Activated T-cell treated with anti-CD3 and anti-CD28 coated beads, Interleukin-2, amount 50 U/mL, for 4 hours (primary cell): ENCODE measurements at regions not wholly inside any gene's neighbourhood (a gene's known extent, or its start where the extent isn't known, plus 50 kb on each side); places are given as distances from the start of the nearest gene placed in this dataset.
"Not testable (repeated sequence)": the region's sequence is repeated elsewhere in the genome, so short reads cannot be mapped to it uniquely, and the experiment has no call there.

Source experiments
- ATAC-seq, 2 donors: fragments of 200-7000 bp; cut with Tn5 transposase; one replicate each; pipeline ENCODE4 v1.10.0; 2021
- DNase-seq: peaks from one replicate; pipeline ENCODE4 v3.0.0-alpha.2; 2020
- H3K27me3 Mint-ChIP-seq: one replicate; pipeline ENCODE4 v1.8.0; 2021; ENCODE audit warnings: low read depth, mixed read lengths
- H3K36me3 Mint-ChIP-seq: one replicate; pipeline ENCODE4 v1.8.0; 2022; ENCODE audit warnings: mixed read lengths; ENCODE audit not compliant: insufficient read depth
- H3K4me1 Mint-ChIP-seq: one replicate; pipeline ENCODE4 v1.8.0; 2021; ENCODE audit warnings: low read depth, mixed read lengths
- H3K4me3 Mint-ChIP-seq: one replicate; pipeline ENCODE4 v1.8.0; 2021; ENCODE audit warnings: mild to moderate bottlenecking, moderate library complexity, mixed read lengths
- H3K9me3 Mint-ChIP-seq: one replicate; pipeline ENCODE4 v1.8.0; 2021; ENCODE audit warnings: mixed read lengths

- H3K36me3 Mint-ChIP-seq, H3K4me1 Mint-ChIP-seq, H3K27me3 Mint-ChIP-seq, H3K9me3 Mint-ChIP-seq, H3K4me3 Mint-ChIP-seq, DNase-seq, ATAC-seq: not testable (repeated sequence)
Observed at GRCh38 chr2:110348902-110349301, 123.7 kb downstream of the LIMS4 start.

- not testable (repeated sequence) for H3K4me3 Mint-ChIP-seq, H3K9me3 Mint-ChIP-seq, H3K4me1 Mint-ChIP-seq, H3K27me3 Mint-ChIP-seq, DNase-seq, H3K36me3 Mint-ChIP-seq
- ATAC-seq, result peak in 1 of 2 donors; percentile 14
Observed at GRCh38 chr2:110344405-110345035, 128.1 kb downstream of the LIMS4 start.

GRCh38 chr2:110342077-110342476 lies 129.7 kb upstream of the MTLN start:
- H3K9me3 Mint-ChIP-seq, ATAC-seq, H3K27me3 Mint-ChIP-seq, DNase-seq, H3K4me1 Mint-ChIP-seq, H3K4me3 Mint-ChIP-seq, H3K36me3 Mint-ChIP-seq: not testable (repeated sequence)

- not testable (repeated sequence) for H3K4me3 Mint-ChIP-seq, DNase-seq, H3K27me3 Mint-ChIP-seq, H3K9me3 Mint-ChIP-seq, H3K36me3 Mint-ChIP-seq, ATAC-seq, H3K4me1 Mint-ChIP-seq
Observed at GRCh38 chr2:110339126-110339525, 126.8 kb upstream of the MTLN start.

- not testable (repeated sequence) for ATAC-seq, H3K36me3 Mint-ChIP-seq, DNase-seq, H3K27me3 Mint-ChIP-seq, H3K9me3 Mint-ChIP-seq, H3K4me3 Mint-ChIP-seq, H3K4me1 Mint-ChIP-seq
Observed at GRCh38 chr2:110338277-110339003, 126.1 kb upstream of the MTLN start.

- not testable (repeated sequence) for DNase-seq, ATAC-seq, H3K4me1 Mint-ChIP-seq, H3K27me3 Mint-ChIP-seq, H3K4me3 Mint-ChIP-seq, H3K9me3 Mint-ChIP-seq, H3K36me3 Mint-ChIP-seq
Observed at GRCh38 chr2:110336071-110336470, 123.7 kb upstream of the MTLN start.

- H3K4me1 Mint-ChIP-seq, H3K36me3 Mint-ChIP-seq, ATAC-seq, H3K9me3 Mint-ChIP-seq, H3K4me3 Mint-ChIP-seq, H3K27me3 Mint-ChIP-seq, DNase-seq: not testable (repeated sequence)
Observed at GRCh38 chr2:110335415-110336049, 123.2 kb upstream of the MTLN start.

- H3K27me3 Mint-ChIP-seq, H3K4me1 Mint-ChIP-seq, H3K4me3 Mint-ChIP-seq, ATAC-seq, H3K9me3 Mint-ChIP-seq, DNase-seq, H3K36me3 Mint-ChIP-seq: not testable (repeated sequence)
Observed at GRCh38 chr2:110333114-110334095, 121.1 kb upstream of the MTLN start.

- not testable (repeated sequence) for H3K36me3 Mint-ChIP-seq, DNase-seq, H3K4me3 Mint-ChIP-seq, ATAC-seq, H3K4me1 Mint-ChIP-seq, H3K27me3 Mint-ChIP-seq, H3K9me3 Mint-ChIP-seq
Observed at GRCh38 chr2:110331625-110332024, 119.3 kb upstream of the MTLN start.

- ATAC-seq, H3K4me3 Mint-ChIP-seq, H3K36me3 Mint-ChIP-seq, H3K9me3 Mint-ChIP-seq, H3K4me1 Mint-ChIP-seq, H3K27me3 Mint-ChIP-seq, DNase-seq: not testable (repeated sequence)
Observed at GRCh38 chr2:110329760-110330159, 117.4 kb upstream of the MTLN start.

- not testable (repeated sequence) for H3K4me1 Mint-ChIP-seq, H3K4me3 Mint-ChIP-seq, ATAC-seq, DNase-seq, H3K36me3 Mint-ChIP-seq, H3K27me3 Mint-ChIP-seq, H3K9me3 Mint-ChIP-seq
Observed at GRCh38 chr2:110329158-110329557, 116.8 kb upstream of the MTLN start.

- not testable (repeated sequence) for H3K9me3 Mint-ChIP-seq, H3K4me3 Mint-ChIP-seq, H3K27me3 Mint-ChIP-seq, H3K4me1 Mint-ChIP-seq, ATAC-seq, H3K36me3 Mint-ChIP-seq, DNase-seq
Observed at GRCh38 chr2:110328677-110329076, 116.3 kb upstream of the MTLN start.

- not testable (repeated sequence) for H3K9me3 Mint-ChIP-seq, H3K4me1 Mint-ChIP-seq, H3K27me3 Mint-ChIP-seq, H3K4me3 Mint-ChIP-seq, ATAC-seq, DNase-seq, H3K36me3 Mint-ChIP-seq
Observed at GRCh38 chr2:110323832-110324231, 111.5 kb upstream of the MTLN start.

- H3K9me3 Mint-ChIP-seq, DNase-seq, H3K36me3 Mint-ChIP-seq, H3K4me3 Mint-ChIP-seq, ATAC-seq, H3K27me3 Mint-ChIP-seq, H3K4me1 Mint-ChIP-seq: not testable (repeated sequence)
Observed at GRCh38 chr2:110322535-110322934, 110.2 kb upstream of the MTLN start.
